BLaER1 (cell line): ENCODE measurements at regions not wholly inside any gene's neighbourhood (a gene's known extent, or its start where the extent isn't known, plus 50 kb on each side); places are given as distances from the start of the nearest gene placed in this dataset.
A peak's percentile ranks its signal among the peaks of the same experiment; 100 is the strongest.

Experiments
- H3K27ac ChIP-seq: shearing (Covaris generic); formaldehyde crosslinking; 2 replicates; pipeline ENCODE4 v1.8.1; 2022
- H3K27me3 ChIP-seq: shearing (Covaris generic); formaldehyde crosslinking; 2 replicates; pipeline ENCODE4 v1.8.1; 2022
- H3K36me3 ChIP-seq: shearing (Covaris generic); formaldehyde crosslinking; 2 replicates; pipeline ENCODE4 v1.8.1; 2022
- H3K4me1 ChIP-seq: shearing (Covaris generic); formaldehyde crosslinking; 2 replicates; pipeline ENCODE4 v1.8.1; 2022
- H3K4me2 ChIP-seq: shearing (Covaris generic); formaldehyde crosslinking; 2 replicates; pipeline ENCODE4 v1.8.1; 2022
- H3K4me3 ChIP-seq: shearing (Covaris generic); formaldehyde crosslinking; 2 replicates; pipeline ENCODE4 v1.8.1; 2022
- H3K9ac ChIP-seq: shearing (Covaris generic); formaldehyde crosslinking; 2 replicates; pipeline ENCODE4 v1.8.1; 2022
- H3K9me3 ChIP-seq: shearing (Covaris generic); formaldehyde crosslinking; 2 replicates; pipeline ENCODE4 v1.8.1; 2022
- H4K20me1 ChIP-seq: shearing (Covaris generic); formaldehyde crosslinking; 2 replicates; pipeline ENCODE4 v1.8.1; 2022
- Cebpa-rat ChIP-seq: shearing (Covaris generic); IDR thresholded peaks from 2 replicates; pipeline ENCODE4 v1.8.1; 2022

GRCh38 chr5:98066910-98067309 is 706.6 kb upstream of the RGMB start:
- H3K4me1 ChIP-seq, result peaks cover 15% of the 10 kb centered on the region; the same call in 1 of the 2 replicates
- no peaks in the 10 kb centered on the region for H3K9me3 ChIP-seq
- H3K4me2 ChIP-seq, result no peak overlapping the region
- H4K20me1 ChIP-seq, result no peaks in the 10 kb centered on the region
- H3K27ac ChIP-seq, result no peak overlapping the region
- H3K4me3 ChIP-seq, result no peak overlapping the region
- H3K36me3 ChIP-seq, result no peaks in the 10 kb centered on the region
- TF ChIP-seq Cebpa-rat, result no peak
- H3K27me3 ChIP-seq, result no peaks in the 10 kb centered on the region
- H3K9ac ChIP-seq, result no peak overlapping the region

GRCh38 chr5:98069876-98070512 is 703.5 kb upstream of the RGMB start:
- Histone ChIP-seq H3K9me3 (no peaks in the 10 kb centered on the region), H3K4me3 (no peak overlapping the region), H4K20me1 (no peaks in the 10 kb centered on the region), H3K9ac (no peak overlapping the region), H3K36me3 (no peaks in the 10 kb centered on the region), H3K27ac (no peak overlapping the region), H3K4me2 (0 out of 2 replicates have a peak overlapping the region, but pooled peaks have one; percentile 5), H3K4me1 (peaks cover 15% of the 10 kb centered on the region; the same call in 1 of the 2 replicates), H3K27me3 (no peaks in the 10 kb centered on the region)
- TF ChIP-seq Cebpa-rat, result no peak

GRCh38 chr5:98072921-98073320 is 700.5 kb upstream of the RGMB start:
- Histone ChIP-seq H3K9me3 (no peaks in the 10 kb centered on the region), H3K4me2 (no peak overlapping the region), H3K36me3 (no peaks in the 10 kb centered on the region), H3K9ac (no peak overlapping the region), H3K27me3 (no peaks in the 10 kb centered on the region), H4K20me1 (no peaks in the 10 kb centered on the region), H3K4me3 (no peak overlapping the region), H3K27ac (no peak overlapping the region), H3K4me1 (peaks cover 11% of the 10 kb centered on the region; the same call in 1 of the 2 replicates)
- TF ChIP-seq Cebpa-rat, result no peak

GRCh38 chr5:98076501-98076900 is 697.0 kb upstream of the RGMB start:
- Histone ChIP-seq H3K4me3 (no peak overlapping the region), H3K36me3 (no peaks in the 10 kb centered on the region), H3K27me3 (no peaks in the 10 kb centered on the region), H4K20me1 (no peaks in the 10 kb centered on the region), H3K27ac (no peak overlapping the region), H3K9ac (no peak overlapping the region), H3K4me2 (no peak overlapping the region), H3K4me1 (no peaks in the 10 kb centered on the region), H3K9me3 (no peaks in the 10 kb centered on the region)
- TF ChIP-seq Cebpa-rat, result no peak

- Histone ChIP-seq H3K27ac (no peak overlapping the region), H3K4me3 (no peak overlapping the region), H3K36me3 (no peaks in the 10 kb centered on the region), H3K9me3 (no peaks in the 10 kb centered on the region), H4K20me1 (no peaks in the 10 kb centered on the region), H3K9ac (no peak overlapping the region), H3K4me2 (no peak overlapping the region), H3K4me1 (no peaks in the 10 kb centered on the region), H3K27me3 (no peaks in the 10 kb centered on the region)
- TF ChIP-seq Cebpa-rat, result no peak
Observed at GRCh38 chr5:98085593-98085992, 687.9 kb upstream of the RGMB start.

GRCh38 chr5:98095072-98095471 is 678.4 kb upstream of the RGMB start:
- no peaks in the 10 kb centered on the region for H3K4me1 ChIP-seq
- no peak overlapping the region for H3K4me2 ChIP-seq
- no peak overlapping the region for H3K9ac ChIP-seq
- H3K27ac ChIP-seq, result no peak overlapping the region
- no peaks in the 10 kb centered on the region for H3K9me3 ChIP-seq
- H3K27me3 ChIP-seq, result no peaks in the 10 kb centered on the region
- no peaks in the 10 kb centered on the region for H3K36me3 ChIP-seq
- H3K4me3 ChIP-seq, result no peak overlapping the region
- no peaks in the 10 kb centered on the region for H4K20me1 ChIP-seq
- TF ChIP-seq Cebpa-rat, result no peak

- H3K4me2 ChIP-seq, result no peak overlapping the region
- no peaks in the 10 kb centered on the region for H3K36me3 ChIP-seq
- TF ChIP-seq Cebpa-rat, result no peak
- no peaks in the 10 kb centered on the region for H3K4me1 ChIP-seq
- no peak overlapping the region for H3K4me3 ChIP-seq
- no peak overlapping the region for H3K9ac ChIP-seq
- no peak overlapping the region for H3K27ac ChIP-seq
- H3K27me3 ChIP-seq, result no peaks in the 10 kb centered on the region
- no peaks in the 10 kb centered on the region for H4K20me1 ChIP-seq
- H3K9me3 ChIP-seq, result no peaks in the 10 kb centered on the region
Observed at GRCh38 chr5:98096155-98096554, 677.3 kb upstream of the RGMB start.

- Histone ChIP-seq H4K20me1 (no peaks in the 10 kb centered on the region), H3K4me3 (no peak overlapping the region), H3K9me3 (no peaks in the 10 kb centered on the region), H3K9ac (no peak overlapping the region), H3K27ac (no peak overlapping the region), H3K27me3 (no peaks in the 10 kb centered on the region), H3K4me2 (no peak overlapping the region), H3K36me3 (no peaks in the 10 kb centered on the region), H3K4me1 (peaks cover 9% of the 10 kb centered on the region)
- no peak for TF ChIP-seq Cebpa-rat
Observed at GRCh38 chr5:98099448-98100105, 673.9 kb upstream of the RGMB start.

- H3K4me3 ChIP-seq, result no peak overlapping the region
- H3K9ac ChIP-seq, result no peak overlapping the region
- H3K4me1 ChIP-seq, result peaks cover 25% of the 10 kb centered on the region
- no peaks in the 10 kb centered on the region for H3K9me3 ChIP-seq
- no peak for TF ChIP-seq Cebpa-rat
- H3K36me3 ChIP-seq, result no peaks in the 10 kb centered on the region
- H3K27me3 ChIP-seq, result no peaks in the 10 kb centered on the region
- H4K20me1 ChIP-seq, result no peaks in the 10 kb centered on the region
- no peak overlapping the region for H3K4me2 ChIP-seq
- H3K27ac ChIP-seq, result no peak overlapping the region
Observed at GRCh38 chr5:98101131-98101530, 672.3 kb upstream of the RGMB start.

- Histone ChIP-seq H3K9ac (no peak overlapping the region), H3K27ac (no peak overlapping the region), H3K9me3 (no peaks in the 10 kb centered on the region), H3K4me3 (no peak overlapping the region), H3K4me2 (no peak overlapping the region), H4K20me1 (no peaks in the 10 kb centered on the region), H3K36me3 (no peaks in the 10 kb centered on the region), H3K27me3 (no peaks in the 10 kb centered on the region), H3K4me1 (peaks cover 43% of the 10 kb centered on the region)
- no peak for TF ChIP-seq Cebpa-rat
Observed at GRCh38 chr5:98102936-98103335, 670.5 kb upstream of the RGMB start.
